ENCODE measurements at regions not wholly inside any gene's neighbourhood (a gene's known extent, or its start where the extent isn't known, plus 50 kb on each side); places are given as distances from the start of the nearest gene placed in this dataset.
"Not testable (repeated sequence)": the region's sequence is repeated elsewhere in the genome, so short reads cannot be mapped to it uniquely, and the experiment has no call there.

DNA sequence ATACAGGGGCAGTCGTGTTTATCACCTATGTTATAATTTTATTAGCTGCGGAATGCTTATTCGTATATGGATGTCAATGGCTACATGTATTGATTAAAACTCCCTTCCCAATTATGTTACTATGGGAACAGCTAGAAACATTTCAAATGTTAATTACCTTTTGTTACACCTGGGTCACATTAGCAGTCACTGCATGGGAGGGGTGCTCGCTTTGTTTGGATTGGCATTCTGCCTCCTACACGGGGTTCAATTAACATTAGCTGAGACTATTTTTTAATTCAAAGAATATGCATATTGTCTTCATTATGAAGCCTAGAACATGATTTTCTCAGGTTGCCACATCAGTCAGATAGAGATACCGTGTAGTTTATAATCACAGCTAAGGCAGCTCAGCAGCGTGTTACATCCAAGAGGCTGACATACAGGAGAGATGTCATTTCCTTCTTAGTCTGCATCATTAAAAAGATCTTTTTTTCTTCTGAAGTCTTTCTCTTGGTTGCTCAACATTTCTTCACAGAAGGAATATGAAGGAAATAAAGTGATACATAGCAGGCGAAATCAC is 76.2 kb upstream of the RPS6KA2 start:
- Histone ChIP-seq H3K4me3 (ENCODE audit: low read depth in 1 of 2, low read length in 2 of 2) (no peak overlapping the region), H3K9me3 (ENCODE audit: control insufficient read depth in 2 of 2, insufficient read depth in 1 of 2, low read depth in 1 of 2, low read length in 1 of 2) (no peaks in the 10 kb centered on the region), H3K27ac (ENCODE audit: low read depth in 2 of 2, low read length in 1 of 2) (no peak overlapping the region), H3K36me3 (ENCODE audit: control insufficient read depth in 2 of 2, insufficient read depth in 2 of 2, low read length in 1 of 2) (no peaks in the 10 kb centered on the region), H3K27me3 (ENCODE audit: control insufficient read depth in 1 of 2, insufficient read depth in 2 of 2, low read length in 2 of 2) (no peaks in the 10 kb centered on the region), H3K4me1 (ENCODE audit: control insufficient read depth in 2 of 2, insufficient read depth in 2 of 2, low read length in 1 of 2) (no peaks in the 10 kb centered on the region)
- WGBS, 2 donors, result 64 to 75% methylated on average over 8 of the region's 8 CpGs

DNA sequence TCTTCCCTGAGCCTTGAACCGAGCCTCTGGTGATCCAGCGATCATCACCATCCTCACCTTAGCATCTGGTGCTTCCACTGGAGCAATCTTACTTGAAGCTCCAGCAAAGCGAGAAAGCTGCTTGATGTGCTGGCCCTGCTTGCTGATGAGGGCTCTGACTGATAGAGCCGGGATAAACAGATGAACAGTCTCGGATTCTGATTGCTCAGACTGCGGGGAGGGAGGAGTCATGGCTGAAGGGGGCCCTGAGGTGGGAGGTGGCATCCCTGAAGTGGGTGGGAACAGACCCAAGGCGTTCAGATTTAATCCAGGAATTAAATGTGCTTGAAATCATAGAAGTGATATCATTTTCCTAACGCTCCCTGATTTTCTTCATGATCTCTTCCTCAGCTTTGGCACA is 74.4 kb upstream of the RPS6KA2 start:
- H3K36me3 ChIP-seq (ENCODE audit: control insufficient read depth in 2 of 2, insufficient read depth in 2 of 2, low read length in 1 of 2), result not testable (repeated sequence)

DNA sequence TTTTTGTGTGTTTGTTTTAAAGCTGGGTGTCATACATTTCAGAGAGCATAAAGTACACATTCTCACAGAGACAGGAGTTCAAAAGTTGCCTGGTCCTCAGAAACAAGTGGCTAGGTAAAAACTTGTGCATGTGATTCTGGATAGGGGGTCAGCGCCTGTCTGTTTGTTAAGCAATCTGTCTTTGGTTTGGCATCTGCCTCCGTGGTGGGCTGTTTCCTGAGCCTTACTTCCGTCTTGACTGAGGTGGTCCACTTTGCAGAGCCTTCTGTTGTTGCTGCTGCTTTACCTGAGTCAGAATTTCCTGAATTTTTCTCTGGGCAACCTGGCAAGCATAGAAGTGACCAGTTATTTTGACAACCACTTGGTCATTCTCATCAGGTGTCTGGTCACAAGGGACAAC is 73.8 kb upstream of the RPS6KA2 start:
- not testable (repeated sequence) for H3K4me3 ChIP-seq (ENCODE audit: low read depth in 1 of 2, low read length in 2 of 2); H3K36me3 ChIP-seq (ENCODE audit: control insufficient read depth in 2 of 2, insufficient read depth in 2 of 2, low read length in 1 of 2); H3K9me3 ChIP-seq (ENCODE audit: control insufficient read depth in 2 of 2, insufficient read depth in 1 of 2, low read depth in 1 of 2, low read length in 1 of 2); H3K27ac ChIP-seq (ENCODE audit: low read depth in 2 of 2, low read length in 1 of 2); H3K4me1 ChIP-seq (ENCODE audit: control insufficient read depth in 2 of 2, insufficient read depth in 2 of 2, low read length in 1 of 2); H3K27me3 ChIP-seq (ENCODE audit: control insufficient read depth in 1 of 2, insufficient read depth in 2 of 2, low read length in 2 of 2)
- WGBS, 2 donors, result 56 to 67% methylated on average over 3 of the region's 3 CpGs

More for the DNA sequence above, 74.4 kb upstream of the RPS6KA2 start:
- 76 to 77% methylated on average over 8 of the region's 8 CpGs for WGBS, 2 donors
- not testable (repeated sequence) for H3K27me3 ChIP-seq (ENCODE audit: control insufficient read depth in 1 of 2, insufficient read depth in 2 of 2, low read length in 2 of 2); H3K4me1 ChIP-seq (ENCODE audit: control insufficient read depth in 2 of 2, insufficient read depth in 2 of 2, low read length in 1 of 2); H3K9me3 ChIP-seq (ENCODE audit: control insufficient read depth in 2 of 2, insufficient read depth in 1 of 2, low read depth in 1 of 2, low read length in 1 of 2); H3K4me3 ChIP-seq (ENCODE audit: low read depth in 1 of 2, low read length in 2 of 2); H3K27ac ChIP-seq (ENCODE audit: low read depth in 2 of 2, low read length in 1 of 2)

DNA sequence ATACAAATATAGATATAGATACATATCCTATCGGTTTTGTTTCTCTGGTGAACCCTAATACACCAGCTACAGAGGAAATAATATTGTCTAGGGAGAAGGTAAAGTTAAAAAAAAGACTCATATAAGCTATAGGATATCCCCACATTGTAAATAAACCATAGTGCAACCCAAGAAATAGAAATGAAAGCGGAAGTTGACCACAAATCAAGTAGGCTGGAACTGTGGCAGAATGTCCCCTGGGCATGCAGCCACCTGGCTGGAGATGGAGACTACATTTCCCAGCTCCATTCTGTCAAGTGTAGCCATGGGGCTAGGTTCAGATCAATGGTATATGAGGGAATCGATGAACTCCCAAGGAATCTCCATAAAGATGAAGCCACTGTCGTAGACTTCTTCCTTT is 70.1 kb upstream of the RPS6KA2 start:
- H3K9me3 ChIP-seq (ENCODE audit: control insufficient read depth in 2 of 2, insufficient read depth in 1 of 2, low read depth in 1 of 2, low read length in 1 of 2), result no peaks in the 10 kb centered on the region
- H3K36me3 ChIP-seq (ENCODE audit: control insufficient read depth in 2 of 2, insufficient read depth in 2 of 2, low read length in 1 of 2), result no peaks in the 10 kb centered on the region
- H3K4me1 ChIP-seq (ENCODE audit: control insufficient read depth in 2 of 2, insufficient read depth in 2 of 2, low read length in 1 of 2), result no peaks in the 10 kb centered on the region
- 80 to 93% methylated on average over 4 of the region's 4 CpGs for WGBS, 2 donors
- H3K27me3 ChIP-seq (ENCODE audit: control insufficient read depth in 1 of 2, insufficient read depth in 2 of 2, low read length in 2 of 2), result no peaks in the 10 kb centered on the region
- H3K4me3 ChIP-seq (ENCODE audit: low read depth in 1 of 2, low read length in 2 of 2), result no peak overlapping the region
- H3K27ac ChIP-seq (ENCODE audit: low read depth in 2 of 2, low read length in 1 of 2), result no peak overlapping the region

DNA sequence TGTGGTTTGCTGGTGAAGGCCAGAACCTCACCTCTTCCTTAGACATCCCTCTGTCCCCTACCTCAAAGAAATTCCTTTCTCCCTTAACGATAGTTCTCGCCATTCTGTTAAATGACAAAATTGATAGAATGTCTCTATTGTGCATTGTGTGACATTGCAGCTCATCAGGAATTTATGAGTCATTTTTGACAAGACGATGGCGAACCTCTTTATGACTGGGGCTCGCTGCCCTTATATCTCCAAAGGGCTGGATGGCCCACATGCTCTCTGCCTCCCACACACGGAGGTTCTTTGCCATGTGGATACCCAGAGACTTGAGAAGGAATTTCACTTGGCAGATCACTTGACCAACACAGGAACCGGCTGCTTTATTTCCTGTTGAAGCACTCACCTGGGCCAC is 66.8 kb upstream of the RPS6KA2 start:
- Histone ChIP-seq H3K27me3 (ENCODE audit: control insufficient read depth in 1 of 2, insufficient read depth in 2 of 2, low read length in 2 of 2) (no peaks in the 10 kb centered on the region), H3K4me1 (ENCODE audit: control insufficient read depth in 2 of 2, insufficient read depth in 2 of 2, low read length in 1 of 2) (no peaks in the 10 kb centered on the region), H3K27ac (ENCODE audit: low read depth in 2 of 2, low read length in 1 of 2) (no peak overlapping the region), H3K9me3 (ENCODE audit: control insufficient read depth in 2 of 2, insufficient read depth in 1 of 2, low read depth in 1 of 2, low read length in 1 of 2) (no peaks in the 10 kb centered on the region), H3K36me3 (ENCODE audit: control insufficient read depth in 2 of 2, insufficient read depth in 2 of 2, low read length in 1 of 2) (no peaks in the 10 kb centered on the region), H3K4me3 (ENCODE audit: low read depth in 1 of 2, low read length in 2 of 2) (no peak overlapping the region)
- WGBS, 2 donors, result 83 to 87% methylated on average over 7 of the region's 7 CpGs

DNA sequence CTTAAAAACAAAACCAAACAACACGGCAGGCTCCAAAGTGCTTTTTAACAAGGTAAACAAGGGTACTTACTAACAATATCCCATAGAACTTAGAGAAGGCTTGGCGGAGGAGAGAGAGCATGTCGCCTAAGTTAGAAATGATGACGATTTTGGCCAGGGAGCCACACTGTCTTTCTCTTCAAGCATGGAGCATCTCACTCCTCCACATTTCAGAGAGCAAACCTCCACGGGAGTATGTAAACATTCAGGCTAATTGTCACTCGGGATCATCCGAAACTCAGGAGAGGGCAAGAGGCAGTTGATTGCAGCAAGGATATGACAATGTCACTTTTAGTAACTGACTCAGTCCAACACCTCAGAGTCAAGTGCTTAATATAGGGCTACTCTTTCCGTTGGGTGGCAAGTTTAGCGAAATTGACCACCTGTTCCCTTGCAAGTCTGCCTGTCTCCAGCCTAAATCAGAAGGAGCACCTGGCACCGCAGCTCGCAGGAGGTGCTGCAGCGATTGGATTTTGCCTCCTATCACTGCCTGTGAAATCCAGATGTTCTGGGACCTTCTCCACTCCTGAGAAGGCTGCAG is 65.8 kb upstream of the RPS6KA2 start:
- Histone ChIP-seq H3K27ac (ENCODE audit: low read depth in 2 of 2, low read length in 1 of 2) (no peak overlapping the region), H3K27me3 (ENCODE audit: control insufficient read depth in 1 of 2, insufficient read depth in 2 of 2, low read length in 2 of 2) (no peaks in the 10 kb centered on the region), H3K4me3 (ENCODE audit: low read depth in 1 of 2, low read length in 2 of 2) (no peak overlapping the region), H3K4me1 (ENCODE audit: control insufficient read depth in 2 of 2, insufficient read depth in 2 of 2, low read length in 1 of 2) (no peaks in the 10 kb centered on the region), H3K36me3 (ENCODE audit: control insufficient read depth in 2 of 2, insufficient read depth in 2 of 2, low read length in 1 of 2) (no peaks in the 10 kb centered on the region), H3K9me3 (ENCODE audit: control insufficient read depth in 2 of 2, insufficient read depth in 1 of 2, low read depth in 1 of 2, low read length in 1 of 2) (no peaks in the 10 kb centered on the region)
- 81 to 89% methylated on average over 12 of the region's 12 CpGs for WGBS, 2 donors

DNA sequence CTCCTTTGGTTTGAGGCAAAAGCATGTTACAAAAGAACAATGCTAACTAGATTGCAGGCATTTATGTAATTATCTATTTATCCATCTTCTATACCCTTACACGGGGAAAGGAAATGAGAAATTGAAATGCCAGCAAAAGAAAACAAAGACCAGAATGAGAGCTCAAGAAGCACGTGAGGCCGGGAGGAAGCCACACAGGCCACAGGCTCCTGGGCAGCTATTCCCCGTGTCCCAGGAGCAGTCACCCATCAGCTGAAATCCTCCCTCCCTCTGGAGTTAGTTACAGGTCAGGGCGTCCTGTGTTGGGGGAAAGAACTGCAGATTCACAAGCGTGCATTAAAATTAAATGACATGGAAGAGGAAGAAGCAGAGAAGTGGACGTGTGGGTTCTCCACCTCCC is 64.7 kb upstream of the RPS6KA2 start:
- H3K4me3 ChIP-seq (ENCODE audit: low read depth in 1 of 2, low read length in 2 of 2), result no peak overlapping the region
- H3K27me3 ChIP-seq (ENCODE audit: control insufficient read depth in 1 of 2, insufficient read depth in 2 of 2, low read length in 2 of 2), result no peaks in the 10 kb centered on the region
- no peaks in the 10 kb centered on the region for H3K9me3 ChIP-seq (ENCODE audit: control insufficient read depth in 2 of 2, insufficient read depth in 1 of 2, low read depth in 1 of 2, low read length in 1 of 2)
- no peaks in the 10 kb centered on the region for H3K4me1 ChIP-seq (ENCODE audit: control insufficient read depth in 2 of 2, insufficient read depth in 2 of 2, low read length in 1 of 2)
- no peaks in the 10 kb centered on the region for H3K36me3 ChIP-seq (ENCODE audit: control insufficient read depth in 2 of 2, insufficient read depth in 2 of 2, low read length in 1 of 2)
- WGBS, 2 donors, result 59 to 61% methylated on average over 7 of the region's 7 CpGs
- no peak overlapping the region for H3K27ac ChIP-seq (ENCODE audit: low read depth in 2 of 2, low read length in 1 of 2)

DNA sequence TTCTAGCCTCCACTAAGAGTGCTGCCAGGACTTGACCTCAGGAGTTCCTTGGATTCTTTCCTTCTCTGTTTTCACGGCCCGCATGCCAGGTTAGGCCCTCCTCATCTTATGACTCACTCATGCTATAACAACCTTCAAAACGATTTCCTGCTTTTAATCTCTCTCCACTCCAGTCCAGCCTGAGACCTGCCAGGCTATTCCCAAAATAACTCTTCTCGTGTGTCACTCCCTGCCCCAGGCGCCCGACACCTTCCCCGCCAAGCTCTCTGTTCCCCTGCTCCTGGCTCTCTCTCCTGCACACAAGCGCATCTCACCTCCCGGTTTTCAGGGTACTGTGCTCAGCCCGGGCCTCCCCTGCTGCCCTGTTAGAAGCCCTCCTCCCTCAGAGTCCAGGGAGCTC is 64.1 kb upstream of the RPS6KA2 start:
- Histone ChIP-seq H3K4me3 (ENCODE audit: low read depth in 1 of 2, low read length in 2 of 2) (no peak overlapping the region), H3K9me3 (ENCODE audit: control insufficient read depth in 2 of 2, insufficient read depth in 1 of 2, low read depth in 1 of 2, low read length in 1 of 2) (no peaks in the 10 kb centered on the region), H3K4me1 (ENCODE audit: control insufficient read depth in 2 of 2, insufficient read depth in 2 of 2, low read length in 1 of 2) (no peaks in the 10 kb centered on the region), H3K36me3 (ENCODE audit: control insufficient read depth in 2 of 2, insufficient read depth in 2 of 2, low read length in 1 of 2) (no peaks in the 10 kb centered on the region), H3K27ac (ENCODE audit: low read depth in 2 of 2, low read length in 1 of 2) (no peak overlapping the region), H3K27me3 (ENCODE audit: control insufficient read depth in 1 of 2, insufficient read depth in 2 of 2, low read length in 2 of 2) (no peaks in the 10 kb centered on the region)
- 36 to 61% methylated on average over 10 of the region's 10 CpGs for WGBS, 2 donors

DNA sequence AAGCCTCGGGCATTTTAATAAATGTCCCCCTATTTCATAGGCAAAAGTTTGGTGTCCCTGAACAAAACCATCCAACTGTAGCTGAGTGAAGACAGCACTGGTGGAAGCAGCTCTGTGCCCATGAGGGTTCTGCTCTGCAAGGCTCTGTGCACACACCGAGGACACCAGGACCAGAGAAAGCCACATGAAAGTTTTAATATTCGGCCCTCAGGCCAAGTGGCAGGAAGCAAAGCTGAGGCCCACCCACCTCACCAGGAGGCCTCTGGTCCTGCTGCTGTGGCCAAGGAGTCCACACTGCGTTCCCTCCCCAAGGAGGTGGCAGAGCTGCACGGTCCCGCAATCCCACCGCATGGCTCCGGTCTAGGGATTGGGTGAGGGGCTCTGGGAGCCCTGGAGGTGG is 62.6 kb upstream of the RPS6KA2 start:
- Histone ChIP-seq H3K27ac (ENCODE audit: low read depth in 2 of 2, low read length in 1 of 2) (no peak overlapping the region), H3K4me1 (ENCODE audit: control insufficient read depth in 2 of 2, insufficient read depth in 2 of 2, low read length in 1 of 2) (no peaks in the 10 kb centered on the region), H3K36me3 (ENCODE audit: control insufficient read depth in 2 of 2, insufficient read depth in 2 of 2, low read length in 1 of 2) (no peaks in the 10 kb centered on the region), H3K27me3 (ENCODE audit: control insufficient read depth in 1 of 2, insufficient read depth in 2 of 2, low read length in 2 of 2) (no peaks in the 10 kb centered on the region), H3K9me3 (ENCODE audit: control insufficient read depth in 2 of 2, insufficient read depth in 1 of 2, low read depth in 1 of 2, low read length in 1 of 2) (no peaks in the 10 kb centered on the region), H3K4me3 (ENCODE audit: low read depth in 1 of 2, low read length in 2 of 2) (no peak overlapping the region)
- WGBS, 2 donors, result 91% methylated on average over 8 of the region's 8 CpGs

DNA sequence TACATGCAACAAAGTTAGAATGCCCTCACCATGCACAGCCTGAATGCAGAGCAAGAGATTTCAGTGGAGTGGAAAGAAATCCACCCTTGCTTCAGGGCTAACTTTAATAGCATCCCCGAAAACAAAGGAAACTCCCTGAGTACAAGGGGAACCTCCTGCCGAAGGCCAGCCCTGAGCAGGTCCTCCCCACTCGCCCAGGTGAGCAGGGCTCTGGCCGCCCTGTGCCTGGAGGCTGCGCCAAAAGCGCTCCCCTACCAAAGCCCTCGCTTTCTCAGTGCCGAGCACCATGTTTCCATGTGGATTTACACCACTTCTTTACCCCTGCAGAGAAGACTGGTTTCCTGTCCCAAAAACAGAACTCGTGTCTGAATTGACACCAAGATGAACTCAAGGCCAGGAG is 61.9 kb upstream of the RPS6KA2 start:
- Histone ChIP-seq H3K27me3 (ENCODE audit: control insufficient read depth in 1 of 2, insufficient read depth in 2 of 2, low read length in 2 of 2) (no peaks in the 10 kb centered on the region), H3K9me3 (ENCODE audit: control insufficient read depth in 2 of 2, insufficient read depth in 1 of 2, low read depth in 1 of 2, low read length in 1 of 2) (no peaks in the 10 kb centered on the region), H3K36me3 (ENCODE audit: control insufficient read depth in 2 of 2, insufficient read depth in 2 of 2, low read length in 1 of 2) (no peaks in the 10 kb centered on the region), H3K27ac (ENCODE audit: low read depth in 2 of 2, low read length in 1 of 2) (no peak overlapping the region), H3K4me1 (ENCODE audit: control insufficient read depth in 2 of 2, insufficient read depth in 2 of 2, low read length in 1 of 2) (no peaks in the 10 kb centered on the region), H3K4me3 (ENCODE audit: low read depth in 1 of 2, low read length in 2 of 2) (no peak overlapping the region)
- 75 to 85% methylated on average over 9 of the region's 9 CpGs for WGBS, 2 donors

All from esophagus (tissue), 2 donors.